HepG2 (cell line): ENCODE measurements at regions not wholly inside any gene's neighbourhood (a gene's known extent, or its start where the extent isn't known, plus 50 kb on each side); places are given as distances from the start of the nearest gene placed in this dataset.

Experiments
- ATAC-seq: fragments of 200-7000 bp; cut with Tn5 transposase; 3 replicates; pipeline ENCODE4 v1.9.1; 2020; ENCODE audit warnings: mild to moderate bottlenecking, moderate library complexity
- BruUV-seq: library from RNA; stranded (reverse); fragments of 400-500 nt; replicated peaks from 2 replicates; lab custom pipeline; 2021; lab: Mats Ljungman, UMichigan
- CTCF ChIA-PET: fragments of 300-600 bp; formaldehyde crosslinking; extraction: SDS; loops from one replicate; lab custom pipeline; 2021; ENCODE audit warnings: low total read pairs, inconsistent platforms, low intra/inter-chr PET ratio; lab: Yijun Ruan, JAX
- POLR2A ChIA-PET: fragments of 350-600 bp; sonication (Branson Sonifier 250); formaldehyde crosslinking; loops from one replicate; lab custom pipeline; 2020; ENCODE audit warnings: antibody characterized with exemption, inconsistent platforms; lab: Yijun Ruan, JAX
- DNase-seq: peaks from one replicate; pipeline ENCODE4 v3.0.0-alpha.2; 2015; ENCODE audit warnings: low spot score
- FAIRE-seq: peaks from 3 replicates; lab custom pipeline; 2011; peaks lifted over from hg19 to GRCh38; lab: Jason Lieb, UNC
- H2AFZ ChIP-seq: one replicate; pipeline ENCODE4 v1.6.1; 2011; ENCODE audit warnings: low read length, inconsistent platforms
- H3K27ac ChIP-seq: fragments of 300-600 bp; 3 replicates; pipeline ENCODE4 v1.8.0; 2011; ENCODE audit warnings: mixed run types, mild to moderate bottlenecking, mixed read lengths, low read length, inconsistent platforms; ENCODE audit not compliant: insufficient read depth; ENCODE audit errors: extremely low read length
- H3K27me3 ChIP-seq, 2 experiments: fragments of 200-600 bp in 1 of 2; 2 replicates in 1 of 2; 3 replicates in 1 of 2; pipeline versions ENCODE4 v1.6.0 to v1.8.0; 2011; ENCODE audit warnings: low read length in 2 of 2, mild to moderate bottlenecking in 2 of 2, moderate library complexity in 2 of 2, inconsistent platforms in 1 of 2; ENCODE audit not compliant: insufficient read depth in 2 of 2, control insufficient read depth in 1 of 2
- H3K36me3 ChIP-seq, 2 experiments: fragments of 200-600 bp in 1 of 2; replicated peaks in 1 of 2; 2 replicates in 1 of 2; 3 replicates in 1 of 2; pipeline versions ENCODE4 v1.5.1 to v1.8.0; 2011; ENCODE audit warnings: low read length in 2 of 2, inconsistent platforms in 1 of 2; ENCODE audit not compliant: insufficient read depth in 2 of 2, control insufficient read depth in 1 of 2
- H3K4me1 ChIP-seq: 2 replicates; pipeline ENCODE4 v1.5.1; 2012; ENCODE audit warnings: low read length, inconsistent platforms; ENCODE audit not compliant: insufficient read depth
- H3K4me2 ChIP-seq: 2 replicates; pipeline ENCODE4 v1.6.0; 2011; ENCODE audit warnings: low read depth, low read length, inconsistent platforms
- H3K4me3 ChIP-seq, 3 experiments: fragments of 200-600 bp in 1 of 3; sonication (generic), shearing (Covaris generic) in 1 of 3; replicated peaks in 1 of 3; 2 replicates each; pipeline ENCODE4 v1.5.1; 2011 to 2016; ENCODE audit warnings: low read length in 3 of 3, inconsistent platforms in 2 of 3, low read depth in 2 of 3, mild to moderate bottlenecking in 2 of 3, control low read depth in 1 of 3, mixed read lengths in 1 of 3; ENCODE audit not compliant: insufficient read depth in 1 of 3
- H3K79me2 ChIP-seq: one replicate; pipeline ENCODE4 v1.6.1; 2011; ENCODE audit warnings: low read length, inconsistent platforms; ENCODE audit not compliant: insufficient read depth
- H3K9ac ChIP-seq: 2 replicates; pipeline ENCODE4 v1.6.0; 2011; ENCODE audit warnings: mild to moderate bottlenecking, low read depth, low read length, inconsistent platforms; ENCODE audit not compliant: insufficient read depth
- H3K9me3 ChIP-seq: 2 replicates; pipeline ENCODE4 v1.5.1; 2012; ENCODE audit warnings: mild to moderate bottlenecking, low read length
- H4K20me1 ChIP-seq: 2 replicates; pipeline ENCODE4 v1.6.0; 2011; ENCODE audit warnings: inconsistent platforms, mild to moderate bottlenecking, low read length, moderate library complexity; ENCODE audit not compliant: insufficient read depth
- JUND ChIP-seq: sonication (generic); formaldehyde crosslinking; IDR thresholded peaks from 2 replicates; pipeline ENCODE4 v1.8.0; 2022; ENCODE audit warnings: mild to moderate bottlenecking, missing genetic modification reagents
- MNT ChIP-seq: fragments of 450-650 bp; IDR thresholded peaks from 2 replicates; pipeline ENCODE4 v1.6.1; 2016
- SKI ChIP-seq: fragments of 450-650 bp; IDR thresholded peaks from one replicate; pipeline ENCODE4 v1.6.1; 2018; ENCODE audit warnings: mild to moderate bottlenecking; ENCODE audit not compliant: partially characterized antibody
- ZNF574 ChIP-seq: sonication (generic); formaldehyde crosslinking; IDR thresholded peaks from 2 replicates; pipeline ENCODE4 v1.4.0; 2020; ENCODE audit warnings: missing genetic modification reagents
- WGBS: methylation state at CpG from one replicate; pipeline ENCODE4 v1.1.6; 2017; ENCODE audit warnings: low lambda C conversion rate; 5-methylcytosine and 5-hydroxymethylcytosine counted together
- in situ Hi-C: cut with HindIII; loops from 2 replicates; pipeline ENCODE4 v1.10.0; 2017; ENCODE audit warnings: low pct_unique_long_range_greater_than_20kb; ENCODE audit not compliant: extremely low pct_ligation_motif_present
- intact Hi-C: fragments of 100-400 bp; cut with micrococcal nuclease; formaldehyde crosslinking; loops from one replicate; pipeline ENCODE4 v1.10.0; 2022; ENCODE audit not compliant: unreplicated experiment
- TF ChIP-seq, protein P1 (sequence below): sonication (generic); formaldehyde crosslinking; IDR thresholded peaks from 2 replicates; pipeline ENCODE4 v1.5.1; 2020; ENCODE audit warnings: mild to moderate bottlenecking, moderate library complexity, missing genetic modification reagents

GRCh38 chr7:155168597-155169480 lies 98.7 kb downstream of the HTR5A start (continued):
- no peak for TF ChIP-seq ZNF574
- TF ChIP-seq JUND = no peak
- TF ChIP-seq, protein P1, sequence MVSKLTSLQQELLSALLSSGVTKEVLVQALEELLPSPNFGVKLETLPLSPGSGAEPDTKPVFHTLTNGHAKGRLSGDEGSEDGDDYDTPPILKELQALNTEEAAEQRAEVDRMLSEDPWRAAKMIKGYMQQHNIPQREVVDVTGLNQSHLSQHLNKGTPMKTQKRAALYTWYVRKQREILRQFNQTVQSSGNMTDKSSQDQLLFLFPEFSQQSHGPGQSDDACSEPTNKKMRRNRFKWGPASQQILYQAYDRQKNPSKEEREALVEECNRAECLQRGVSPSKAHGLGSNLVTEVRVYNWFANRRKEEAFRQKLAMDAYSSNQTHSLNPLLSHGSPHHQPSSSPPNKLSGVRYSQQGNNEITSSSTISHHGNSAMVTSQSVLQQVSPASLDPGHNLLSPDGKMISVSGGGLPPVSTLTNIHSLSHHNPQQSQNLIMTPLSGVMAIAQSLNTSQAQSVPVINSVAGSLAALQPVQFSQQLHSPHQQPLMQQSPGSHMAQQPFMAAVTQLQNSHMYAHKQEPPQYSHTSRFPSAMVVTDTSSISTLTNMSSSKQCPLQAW (CRISPR knock-in tag) = no peak

- Histone ChIP-seq H2AFZ (no peak overlapping the region), H3K4me3 (no peak overlapping the region), H4K20me1 (peaks cover 2% of the 10 kb centered on the region; the same call in 1 of the 2 replicates), H3K9me3 (no peaks in the 10 kb centered on the region), H3K27ac (no peak overlapping the region), H3K4me2 (no peak overlapping the region), H3K9ac (no peak overlapping the region), H3K36me3 (no peaks in the 10 kb centered on the region), H3K27me3 (peaks cover 3 to 54% of the 10 kb centered on the region in 2 experiments; a peak in 4 of 5 replicates), H3K4me1 (no peaks in the 10 kb centered on the region), H3K79me2 (no peaks in the 10 kb centered on the region)
- no peak; the same call in 2 of the 3 replicates for ATAC-seq
- DNase-seq = no peak
- no peak for FAIRE-seq
- 24% methylated on average over 7 of the region's 13 CpGs for WGBS
- ChIA-PET CTCF (no interaction called here), POLR2A (no interaction called here)
- no TSS peak for BruUV-seq
- intact Hi-C loops (no loop called here), in situ Hi-C loops (no loop called here)
- peak; percentile 79 for TF ChIP-seq MNT
- TF ChIP-seq SKI = no peak
Observed at GRCh38 chr7:155169498-155170065, 99.5 kb downstream of the HTR5A start.
